GM23338 (cell line): ENCODE measurements at regions not wholly inside any gene's neighbourhood (a gene's known extent, or its start where the extent isn't known, plus 50 kb on each side); places are given as distances from the start of the nearest gene placed in this dataset.

Experiments
- ATAC-seq: fragments of 200-7000 bp; cut with Tn5 transposase; 3 replicates; pipeline ENCODE4 v1.9.1; 2020
- DNase-seq: peaks from one replicate; pipeline ENCODE4 v3.0.0-alpha.2; 2015; ENCODE audit warnings: low spot score
- H2AFZ ChIP-seq: fragments of 200-600 bp; sonication (generic); 2 replicates; pipeline ENCODE4 v1.8.0; 2016; ENCODE audit warnings: antibody characterized with exemption, mild to moderate bottlenecking, moderate library complexity
- H3F3A ChIP-seq: fragments of 200-600 bp; sonication (generic); replicated peaks from 2 replicates; pipeline ENCODE4 v1.8.0; 2017; ENCODE audit warnings: antibody characterized with exemption, mixed run types, low read depth
- H3K27ac ChIP-seq: fragments of 200-600 bp; sonication (generic); 2 replicates; pipeline ENCODE4 v1.6.1; 2016; ENCODE audit warnings: low read depth
- H3K27me3 ChIP-seq: fragments of 200-600 bp; sonication (generic); 2 replicates; pipeline ENCODE4 v1.8.0; 2016; ENCODE audit warnings: mild to moderate bottlenecking, mixed run types, moderate library complexity; ENCODE audit not compliant: insufficient read depth
- H3K36me3 ChIP-seq: fragments of 200-600 bp; sonication (generic); 2 replicates; pipeline ENCODE4 v1.8.0; 2016; ENCODE audit warnings: mild to moderate bottlenecking; ENCODE audit not compliant: insufficient read depth
- H3K4me1 ChIP-seq: fragments of 200-600 bp; sonication (generic); 2 replicates; pipeline ENCODE4 v1.8.0; 2016; ENCODE audit warnings: mild to moderate bottlenecking, moderate library complexity; ENCODE audit not compliant: insufficient read depth
- H3K4me2 ChIP-seq: fragments of 200-600 bp; sonication (generic); 2 replicates; pipeline ENCODE4 v1.7.1; 2017; ENCODE audit warnings: mixed run types
- H3K4me3 ChIP-seq: fragments of 200-600 bp; sonication (generic); 2 replicates; pipeline ENCODE4 v1.6.1; 2016; ENCODE audit warnings: mixed run types
- H3K79me2 ChIP-seq: fragments of 200-600 bp; sonication (generic); replicated peaks from 2 replicates; pipeline ENCODE4 v1.8.0; 2017; ENCODE audit warnings: mild to moderate bottlenecking; ENCODE audit not compliant: insufficient read depth
- H3K9me2 ChIP-seq: fragments of 200-600 bp; sonication (generic); 2 replicates; pipeline ENCODE4 v1.8.0; 2017; ENCODE audit not compliant: insufficient read depth
- H4K20me1 ChIP-seq: fragments of 200-600 bp; sonication (generic); replicated peaks from 2 replicates; pipeline ENCODE4 v1.8.0; 2017; ENCODE audit warnings: mild to moderate bottlenecking; ENCODE audit not compliant: insufficient read depth
- H3K27ac Mint-ChIP-seq: 2 replicates; pipeline ENCODE4 v1.8.0; 2020; ENCODE audit warnings: inconsistent platforms, mild to moderate bottlenecking, moderate library complexity, mixed read lengths
- H3K27me3 Mint-ChIP-seq: 3 replicates; pipeline ENCODE4 v1.8.0; 2022; ENCODE audit warnings: low read depth, mild to moderate bottlenecking, moderate library complexity, mixed read lengths, inconsistent platforms; ENCODE audit not compliant: insufficient read depth, poor library complexity
- H3K36me3 Mint-ChIP-seq: 3 replicates; pipeline ENCODE4 v1.8.0; 2021; ENCODE audit warnings: low read depth, mild to moderate bottlenecking, inconsistent platforms, moderate library complexity, mixed read lengths
- H3K4me1 Mint-ChIP-seq: 3 replicates; pipeline ENCODE4 v1.8.0; 2020; ENCODE audit warnings: mild to moderate bottlenecking, inconsistent platforms, mixed read lengths
- H3K4me3 Mint-ChIP-seq: 3 replicates; pipeline ENCODE4 v1.8.0; 2021; ENCODE audit warnings: moderate library complexity, mild to moderate bottlenecking, inconsistent platforms, mixed read lengths
- H3K9me3 Mint-ChIP-seq: 3 replicates; pipeline ENCODE4 v1.8.0; 2020; ENCODE audit warnings: moderate library complexity, mild to moderate bottlenecking, inconsistent platforms, mixed read lengths
- EZH2 ChIP-seq: fragments of 200-600 bp; sonication (generic); IDR thresholded peaks from one replicate; pipeline ENCODE4 v1.8.0; 2017; ENCODE audit warnings: antibody characterized with exemption, mild to moderate bottlenecking, low read depth; ENCODE audit not compliant: unreplicated experiment
- EZH2phosphoT487 ChIP-seq: fragments of 200-600 bp; sonication (generic); IDR thresholded peaks from one replicate; pipeline ENCODE4 v1.8.1; 2018; ENCODE audit warnings: antibody characterized with exemption; ENCODE audit not compliant: unreplicated experiment
- JUNB ChIP-seq: IDR thresholded peaks from one replicate; pipeline ENCODE4 v1.6.1; 2016; ENCODE audit warnings: antibody characterized with exemption; ENCODE audit not compliant: unreplicated experiment
- NANOG ChIP-seq: IDR thresholded peaks from 2 replicates; pipeline ENCODE4 v1.6.1; 2016; ENCODE audit warnings: antibody characterized with exemption, borderline replicate concordance
- POLR2AphosphoS5 ChIP-seq: IDR thresholded peaks from 2 replicates; pipeline ENCODE4 v1.6.1; 2016; ENCODE audit warnings: antibody characterized with exemption, low read depth
- TF ChIP-seq, protein P1 (sequence below): fragments of 250-450 bp; sonication (Bioruptor Pico); IDR thresholded peaks from 2 replicates; pipeline ENCODE4 v1.5.0; 2020; ENCODE audit warnings: mild to moderate bottlenecking, moderate library complexity
- TF ChIP-seq, protein P2 (sequence below), 2 experiments: fragments of 200-600 bp in 1 of 2; sonication (generic) in 1 of 2; conservative IDR thresholded peaks; 2 replicates each; pipeline versions ENCODE4 v1.5.1 to v1.6.1; 2016 to 2017; ENCODE audit warnings: antibody characterized with exemption in 2 of 2, low read depth in 2 of 2, mild to moderate bottlenecking in 2 of 2, moderate library complexity in 1 of 2

DNA sequence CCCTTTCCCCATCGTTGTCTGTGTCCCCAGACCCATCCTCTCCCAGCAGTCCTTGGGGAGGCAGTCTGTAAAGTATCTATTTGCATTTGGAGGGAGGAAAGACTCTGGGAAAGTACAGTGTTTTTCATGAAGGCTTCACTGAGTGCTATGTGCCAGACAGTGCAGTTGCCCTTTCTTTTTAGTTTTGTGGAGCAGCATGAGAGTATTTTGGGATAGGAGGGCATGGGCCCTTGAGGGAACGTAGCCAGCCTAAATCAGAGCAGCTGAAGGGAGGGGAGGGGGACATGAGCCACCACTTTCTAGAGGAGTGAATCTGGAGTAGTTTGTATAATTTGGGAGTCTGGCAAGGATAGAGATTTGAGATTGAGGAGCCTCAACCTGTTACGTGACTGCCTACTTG is 404.0 kb upstream of the KAZN start (continued):
- TF ChIP-seq, protein P1, sequence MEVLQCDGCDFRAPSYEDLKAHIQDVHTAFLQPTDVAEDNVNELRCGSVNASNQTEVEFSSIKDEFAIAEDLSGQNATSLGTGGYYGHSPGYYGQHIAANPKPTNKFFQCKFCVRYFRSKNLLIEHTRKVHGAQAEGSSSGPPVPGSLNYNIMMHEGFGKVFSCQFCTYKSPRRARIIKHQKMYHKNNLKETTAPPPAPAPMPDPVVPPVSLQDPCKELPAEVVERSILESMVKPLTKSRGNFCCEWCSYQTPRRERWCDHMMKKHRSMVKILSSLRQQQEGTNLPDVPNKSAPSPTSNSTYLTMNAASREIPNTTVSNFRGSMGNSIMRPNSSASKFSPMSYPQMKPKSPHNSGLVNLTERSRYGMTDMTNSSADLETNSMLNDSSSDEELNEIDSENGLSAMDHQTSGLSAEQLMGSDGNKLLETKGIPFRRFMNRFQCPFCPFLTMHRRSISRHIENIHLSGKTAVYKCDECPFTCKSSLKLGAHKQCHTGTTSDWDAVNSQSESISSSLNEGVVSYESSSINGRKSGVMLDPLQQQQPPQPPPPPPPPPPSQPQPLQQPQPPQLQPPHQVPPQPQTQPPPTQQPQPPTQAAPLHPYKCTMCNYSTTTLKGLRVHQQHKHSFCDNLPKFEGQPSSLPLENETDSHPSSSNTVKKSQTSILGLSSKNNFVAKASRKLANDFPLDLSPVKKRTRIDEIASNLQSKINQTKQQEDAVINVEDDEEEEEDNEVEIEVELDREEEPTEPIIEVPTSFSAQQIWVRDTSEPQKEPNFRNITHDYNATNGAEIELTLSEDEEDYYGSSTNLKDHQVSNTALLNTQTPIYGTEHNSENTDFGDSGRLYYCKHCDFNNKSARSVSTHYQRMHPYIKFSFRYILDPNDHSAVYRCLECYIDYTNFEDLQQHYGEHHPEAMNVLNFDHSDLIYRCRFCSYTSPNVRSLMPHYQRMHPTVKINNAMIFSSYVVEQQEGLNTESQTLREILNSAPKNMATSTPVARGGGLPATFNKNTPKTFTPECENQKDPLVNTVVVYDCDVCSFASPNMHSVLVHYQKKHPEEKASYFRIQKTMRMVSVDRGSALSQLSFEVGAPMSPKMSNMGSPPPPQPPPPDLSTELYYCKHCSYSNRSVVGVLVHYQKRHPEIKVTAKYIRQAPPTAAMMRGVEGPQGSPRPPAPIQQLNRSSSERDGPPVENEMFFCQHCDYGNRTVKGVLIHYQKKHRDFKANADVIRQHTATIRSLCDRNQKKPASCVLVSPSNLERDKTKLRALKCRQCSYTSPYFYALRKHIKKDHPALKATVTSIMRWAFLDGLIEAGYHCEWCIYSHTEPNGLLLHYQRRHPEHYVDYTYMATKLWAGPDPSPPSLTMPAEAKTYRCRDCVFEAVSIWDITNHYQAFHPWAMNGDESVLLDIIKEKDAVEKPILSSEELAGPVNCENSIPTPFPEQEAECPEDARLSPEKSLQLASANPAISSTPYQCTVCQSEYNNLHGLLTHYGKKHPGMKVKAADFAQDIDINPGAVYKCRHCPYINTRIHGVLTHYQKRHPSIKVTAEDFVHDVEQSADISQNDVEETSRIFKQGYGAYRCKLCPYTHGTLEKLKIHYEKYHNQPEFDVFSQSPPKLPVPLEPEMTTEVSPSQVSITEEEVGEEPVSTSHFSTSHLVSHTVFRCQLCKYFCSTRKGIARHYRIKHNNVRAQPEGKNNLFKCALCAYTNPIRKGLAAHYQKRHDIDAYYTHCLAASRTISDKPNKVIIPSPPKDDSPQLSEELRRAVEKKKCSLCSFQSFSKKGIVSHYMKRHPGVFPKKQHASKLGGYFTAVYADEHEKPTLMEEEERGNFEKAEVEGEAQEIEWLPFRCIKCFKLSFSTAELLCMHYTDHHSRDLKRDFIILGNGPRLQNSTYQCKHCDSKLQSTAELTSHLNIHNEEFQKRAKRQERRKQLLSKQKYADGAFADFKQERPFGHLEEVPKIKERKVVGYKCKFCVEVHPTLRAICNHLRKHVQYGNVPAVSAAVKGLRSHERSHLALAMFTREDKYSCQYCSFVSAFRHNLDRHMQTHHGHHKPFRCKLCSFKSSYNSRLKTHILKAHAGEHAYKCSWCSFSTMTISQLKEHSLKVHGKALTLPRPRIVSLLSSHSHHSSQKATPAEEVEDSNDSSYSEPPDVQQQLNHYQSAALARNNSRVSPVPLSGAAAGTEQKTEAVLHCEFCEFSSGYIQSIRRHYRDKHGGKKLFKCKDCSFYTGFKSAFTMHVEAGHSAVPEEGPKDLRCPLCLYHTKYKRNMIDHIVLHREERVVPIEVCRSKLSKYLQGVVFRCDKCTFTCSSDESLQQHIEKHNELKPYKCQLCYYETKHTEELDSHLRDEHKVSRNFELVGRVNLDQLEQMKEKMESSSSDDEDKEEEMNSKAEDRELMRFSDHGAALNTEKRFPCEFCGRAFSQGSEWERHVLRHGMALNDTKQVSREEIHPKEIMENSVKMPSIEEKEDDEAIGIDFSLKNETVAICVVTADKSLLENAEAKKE (CRISPR knock-in tag), result no peak
- no peak for TF ChIP-seq NANOG

DNA sequence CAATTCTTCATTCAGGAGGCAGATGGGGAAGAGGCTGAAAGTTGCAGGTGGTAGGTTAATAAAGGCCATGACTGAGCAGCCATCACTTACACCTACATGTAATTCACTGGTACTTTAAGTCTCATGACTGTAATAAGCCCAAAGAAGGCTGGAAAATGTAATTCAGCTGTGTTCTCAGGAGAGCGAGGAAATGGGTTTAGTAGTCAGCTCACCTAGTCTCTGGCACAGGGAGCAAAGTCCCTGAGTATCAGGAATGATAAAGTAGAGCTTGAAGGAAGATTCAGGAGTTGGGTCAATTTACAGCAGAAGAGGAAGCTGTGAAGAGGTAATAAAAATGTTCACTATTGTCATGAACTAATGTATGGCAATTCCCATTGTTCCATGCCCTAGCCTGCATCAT is 393.4 kb upstream of the KAZN start:
- H3F3A ChIP-seq, result no peaks in the 10 kb centered on the region
- no peaks in the 10 kb centered on the region for H3K9me2 ChIP-seq
- H3K27me3 ChIP-seq, result no peaks in the 10 kb centered on the region
- Mint-ChIP-seq H3K27me3 (peaks cover 2% of the 10 kb centered on the region), H3K4me1 (no peaks in the 10 kb centered on the region; the same call in 2 of the 3 replicates), H3K4me3 (no peak overlapping the region), H3K36me3 (peaks cover under 1% of the 10 kb centered on the region; the same call in 2 of the 3 replicates), H3K27ac (no peak overlapping the region), H3K9me3 (peaks cover 10% of the 10 kb centered on the region; the same call in 2 of the 3 replicates)
- H3K36me3 ChIP-seq, result no peaks in the 10 kb centered on the region
- no peak for DNase-seq
- H3K27ac ChIP-seq, result no peak overlapping the region
- H3K4me2 ChIP-seq, result no peak overlapping the region
- ATAC-seq, result no peak
- no peak overlapping the region for H3K4me3 ChIP-seq
- H3K79me2 ChIP-seq, result no peaks in the 10 kb centered on the region
- no peaks in the 10 kb centered on the region for H4K20me1 ChIP-seq
- H3K4me1 ChIP-seq, result no peaks in the 10 kb centered on the region
- TF ChIP-seq, protein P2, sequence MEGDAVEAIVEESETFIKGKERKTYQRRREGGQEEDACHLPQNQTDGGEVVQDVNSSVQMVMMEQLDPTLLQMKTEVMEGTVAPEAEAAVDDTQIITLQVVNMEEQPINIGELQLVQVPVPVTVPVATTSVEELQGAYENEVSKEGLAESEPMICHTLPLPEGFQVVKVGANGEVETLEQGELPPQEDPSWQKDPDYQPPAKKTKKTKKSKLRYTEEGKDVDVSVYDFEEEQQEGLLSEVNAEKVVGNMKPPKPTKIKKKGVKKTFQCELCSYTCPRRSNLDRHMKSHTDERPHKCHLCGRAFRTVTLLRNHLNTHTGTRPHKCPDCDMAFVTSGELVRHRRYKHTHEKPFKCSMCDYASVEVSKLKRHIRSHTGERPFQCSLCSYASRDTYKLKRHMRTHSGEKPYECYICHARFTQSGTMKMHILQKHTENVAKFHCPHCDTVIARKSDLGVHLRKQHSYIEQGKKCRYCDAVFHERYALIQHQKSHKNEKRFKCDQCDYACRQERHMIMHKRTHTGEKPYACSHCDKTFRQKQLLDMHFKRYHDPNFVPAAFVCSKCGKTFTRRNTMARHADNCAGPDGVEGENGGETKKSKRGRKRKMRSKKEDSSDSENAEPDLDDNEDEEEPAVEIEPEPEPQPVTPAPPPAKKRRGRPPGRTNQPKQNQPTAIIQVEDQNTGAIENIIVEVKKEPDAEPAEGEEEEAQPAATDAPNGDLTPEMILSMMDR (conservative IDR thresholded peaks at IDR 0.05; ENCODE audit: low read depth in 2 of 2), result no peak
- TF ChIP-seq, protein P1 (CRISPR knock-in tag), result no peak
- TF ChIP-seq JUNB, result no peak
- TF ChIP-seq EZH2, result no peak
- no peak for TF ChIP-seq NANOG
- TF ChIP-seq POLR2AphosphoS5, result no peak
- no peak for TF ChIP-seq EZH2phosphoT487
- peak overlapping the region; percentile 43; the same call in 1 of the 2 replicates for H2AFZ ChIP-seq
